Activated naive CD8-positive, alpha-beta T cell treated with anti-CD3 and anti-CD28 coated beads for 36 hours (primary cell): ENCODE measurements at regions not wholly inside any gene's neighbourhood (a gene's known extent, or its start where the extent isn't known, plus 50 kb on each side); places are given as distances from the start of the nearest gene placed in this dataset.
"Not testable (repeated sequence)": the region's sequence is repeated elsewhere in the genome, so short reads cannot be mapped to it uniquely, and the experiment has no call there.

Experiments used
- DNase-seq: peaks from one replicate; pipeline ENCODE4 v3.0.0; 2021
- H3K27ac Mint-ChIP-seq: one replicate; pipeline ENCODE4 v1.8.0; 2022; ENCODE audit warnings: mild to moderate bottlenecking, moderate library complexity, mixed read lengths
- H3K27me3 Mint-ChIP-seq: one replicate; pipeline ENCODE4 v1.8.0; 2022; ENCODE audit warnings: mild to moderate bottlenecking, mixed read lengths
- H3K36me3 Mint-ChIP-seq: one replicate; pipeline ENCODE4 v1.8.0; 2021; ENCODE audit warnings: mild to moderate bottlenecking, mixed read lengths
- H3K4me1 Mint-ChIP-seq: one replicate; pipeline ENCODE4 v1.8.0; 2021; ENCODE audit warnings: mixed read lengths
- H3K4me3 Mint-ChIP-seq: one replicate; pipeline ENCODE4 v1.8.0; 2022; ENCODE audit warnings: mild to moderate bottlenecking, moderate library complexity, mixed read lengths
- H3K9me3 Mint-ChIP-seq: one replicate; pipeline ENCODE4 v1.8.0; 2022; ENCODE audit warnings: mixed read lengths

DNA sequence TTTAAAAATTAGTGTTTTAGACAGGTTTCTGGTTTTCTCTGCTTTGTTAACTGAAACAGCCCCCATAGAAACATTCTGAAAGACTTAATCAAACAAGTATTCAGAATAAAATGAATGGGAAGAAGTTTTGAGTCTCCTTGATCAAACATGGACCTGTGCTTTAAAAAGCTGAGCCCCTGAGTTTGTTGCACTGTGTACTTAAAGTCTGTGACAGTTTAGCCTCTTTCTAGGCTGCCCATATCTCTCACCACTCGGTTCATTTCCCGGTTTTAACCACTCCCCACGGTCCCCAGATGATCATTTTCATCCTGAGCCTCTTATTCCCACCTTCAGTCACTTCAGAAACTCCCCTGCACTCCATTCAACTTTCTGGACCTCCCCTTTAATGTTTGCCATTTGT, 215.9 kb upstream of the DMRT1 start:
- Mint-ChIP-seq H3K36me3 (no peaks in the 10 kb centered on the region), H3K4me1 (no peaks in the 10 kb centered on the region), H3K27me3 (no peaks in the 10 kb centered on the region), H3K9me3 (no peaks in the 10 kb centered on the region), H3K27ac (no peak overlapping the region), H3K4me3 (no peak overlapping the region)
- no peak for DNase-seq

DNA sequence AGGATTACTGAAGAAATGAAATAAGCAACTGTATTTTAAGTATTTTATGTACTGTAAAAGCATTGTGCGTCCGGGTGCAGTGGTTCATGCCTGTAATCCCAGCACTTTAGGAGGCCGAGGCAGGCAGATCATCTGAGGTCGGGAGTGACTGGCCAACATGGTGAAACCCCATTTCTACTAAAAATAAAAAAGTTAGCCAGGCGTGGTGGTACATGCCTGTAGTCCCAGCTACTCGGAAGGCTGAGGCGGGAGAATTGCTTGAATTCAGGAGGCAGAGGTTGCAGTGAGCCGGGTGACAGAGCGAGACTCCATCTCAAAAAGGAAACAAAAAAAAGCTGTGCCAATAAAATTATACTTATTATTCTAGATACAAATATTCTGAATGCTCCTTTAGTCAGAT, 215.4 kb upstream of the DMRT1 start:
- H3K27ac Mint-ChIP-seq, H3K4me3 Mint-ChIP-seq, H3K4me1 Mint-ChIP-seq, H3K36me3 Mint-ChIP-seq, H3K27me3 Mint-ChIP-seq, DNase-seq, H3K9me3 Mint-ChIP-seq: not testable (repeated sequence)

DNA sequence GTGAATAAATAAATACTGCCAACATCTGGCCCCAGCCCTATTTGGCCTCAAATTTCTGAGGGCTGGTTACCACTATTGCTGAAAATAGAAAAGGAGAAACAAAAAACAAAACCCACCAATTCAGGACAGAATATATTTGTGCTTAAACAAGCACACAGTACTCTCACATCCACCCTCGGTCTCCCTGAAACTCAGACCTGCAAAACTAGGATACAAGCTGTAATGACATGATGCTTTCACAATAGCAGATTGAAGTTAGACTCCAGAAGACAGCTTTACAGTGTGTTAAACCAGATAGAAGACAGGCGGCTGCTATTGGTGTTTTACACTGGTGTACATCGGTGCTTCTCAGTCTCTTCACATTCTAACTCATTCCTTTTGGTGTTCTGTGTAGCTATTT, 214.9 kb upstream of the DMRT1 start:
- H3K27me3 Mint-ChIP-seq, result no peaks in the 10 kb centered on the region
- no peak overlapping the region for H3K27ac Mint-ChIP-seq
- no peaks in the 10 kb centered on the region for H3K36me3 Mint-ChIP-seq
- H3K9me3 Mint-ChIP-seq, result no peaks in the 10 kb centered on the region
- no peak for DNase-seq
- no peak overlapping the region for H3K4me3 Mint-ChIP-seq
- peaks cover 9% of the 10 kb centered on the region for H3K4me1 Mint-ChIP-seq

DNA sequence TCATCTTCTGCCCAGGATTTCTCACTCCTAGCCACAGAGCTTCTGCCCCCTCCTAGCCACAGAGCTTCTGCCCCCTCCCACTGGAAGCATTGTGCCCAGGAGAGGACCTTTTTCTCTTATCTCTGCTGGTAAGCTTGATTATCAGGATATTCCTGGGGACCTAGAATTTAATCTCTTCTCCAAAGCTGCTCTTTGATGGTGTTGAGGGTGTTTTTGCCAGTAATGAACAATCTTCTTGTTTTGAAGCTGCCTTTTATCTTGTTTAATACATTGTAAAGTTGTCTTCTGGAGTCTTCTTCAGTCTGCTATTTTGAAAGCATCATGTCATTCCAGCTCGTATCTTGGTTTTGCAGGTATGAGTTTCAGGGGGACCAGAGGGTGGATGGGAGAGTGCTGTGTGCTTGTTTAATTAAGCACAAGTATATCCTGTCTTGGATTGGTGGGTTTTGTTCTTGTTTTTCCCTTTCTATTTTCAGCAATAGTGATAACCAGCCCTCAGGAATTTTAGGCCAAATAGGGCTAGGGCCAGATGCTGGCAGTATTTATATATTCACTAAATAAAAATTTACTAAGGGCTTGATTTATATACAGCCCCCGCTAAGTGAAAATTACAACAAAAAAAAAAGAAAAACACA, 214.0 kb upstream of the DMRT1 start:
- Mint-ChIP-seq H3K36me3 (no peaks in the 10 kb centered on the region), H3K27me3 (no peaks in the 10 kb centered on the region), H3K4me3 (no peak overlapping the region), H3K4me1 (peaks cover 13% of the 10 kb centered on the region), H3K27ac (no peak overlapping the region), H3K9me3 (no peaks in the 10 kb centered on the region)
- DNase-seq, result no peak

DNA sequence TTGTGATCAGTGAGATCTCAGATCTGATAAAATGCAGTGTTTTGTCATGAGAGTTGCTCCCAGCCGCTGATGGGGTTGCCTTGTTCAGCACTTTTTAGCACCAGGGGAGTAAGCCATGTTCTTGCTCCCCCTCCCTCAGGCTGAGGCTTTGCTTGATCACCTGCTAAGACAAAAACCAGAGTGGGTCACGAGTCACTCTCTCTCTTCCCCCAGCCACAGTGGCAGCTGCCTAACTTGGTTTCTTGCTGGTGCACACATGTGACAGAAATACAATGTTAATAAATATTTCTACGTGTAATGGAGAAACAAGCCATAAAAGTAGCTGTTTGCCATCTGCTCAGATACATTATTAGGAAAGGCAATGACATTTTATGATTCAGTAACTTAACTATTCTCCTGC, 212.4 kb upstream of the DMRT1 start:
- DNase-seq, result no peak
- Mint-ChIP-seq H3K9me3 (no peaks in the 10 kb centered on the region), H3K27me3 (no peaks in the 10 kb centered on the region), H3K27ac (no peak overlapping the region), H3K4me1 (peaks cover 13% of the 10 kb centered on the region), H3K4me3 (no peak overlapping the region), H3K36me3 (no peaks in the 10 kb centered on the region)

DNA sequence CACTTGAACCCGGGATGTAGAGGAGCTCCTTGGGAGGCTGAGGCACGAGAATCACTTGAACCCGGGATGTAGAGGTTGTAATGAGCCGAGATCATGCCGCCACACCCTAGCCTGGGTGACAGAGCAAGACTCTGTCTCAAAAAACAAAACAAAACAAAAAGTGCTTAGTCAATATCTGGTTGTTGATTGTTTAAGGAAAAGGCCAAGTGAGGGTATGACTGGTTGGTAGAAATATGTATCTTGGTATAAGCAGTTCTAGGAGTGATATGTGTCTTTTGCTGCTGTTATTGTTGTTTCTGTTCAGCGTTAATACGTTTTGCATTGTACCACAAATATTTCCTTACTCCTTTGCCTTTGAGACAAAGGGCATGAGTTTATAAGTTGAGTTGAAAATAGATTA, 210.7 kb upstream of the DMRT1 start:
- no peak for DNase-seq
- Mint-ChIP-seq H3K9me3 (no peaks in the 10 kb centered on the region), H3K36me3 (no peaks in the 10 kb centered on the region), H3K4me3 (no peak overlapping the region), H3K27me3 (no peaks in the 10 kb centered on the region), H3K4me1 (peaks cover 13% of the 10 kb centered on the region), H3K27ac (no peak overlapping the region)

DNA sequence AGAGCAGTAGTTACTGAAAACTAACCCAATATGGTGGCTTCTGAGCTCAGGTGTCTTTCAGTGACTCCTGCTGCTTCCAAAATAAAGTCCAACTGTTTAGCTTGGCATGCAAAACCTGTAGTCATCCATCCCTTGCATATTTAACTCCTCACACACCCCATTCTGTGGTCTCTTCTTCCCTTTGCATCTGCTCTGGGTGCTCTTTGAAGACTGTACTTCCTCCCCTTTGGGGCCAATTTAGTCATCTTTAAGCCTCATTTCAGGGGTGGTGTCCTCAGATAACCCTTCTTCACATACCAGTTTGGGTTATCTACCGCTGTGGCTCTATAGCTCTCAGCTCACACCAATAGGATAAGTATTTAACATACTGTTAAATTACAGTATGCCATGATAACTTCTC, 209.9 kb upstream of the DMRT1 start:
- Mint-ChIP-seq H3K36me3 (no peaks in the 10 kb centered on the region), H3K4me1 (peaks cover 13% of the 10 kb centered on the region), H3K9me3 (no peaks in the 10 kb centered on the region), H3K27me3 (no peaks in the 10 kb centered on the region), H3K4me3 (no peak overlapping the region), H3K27ac (no peak overlapping the region)
- no peak for DNase-seq

DNA sequence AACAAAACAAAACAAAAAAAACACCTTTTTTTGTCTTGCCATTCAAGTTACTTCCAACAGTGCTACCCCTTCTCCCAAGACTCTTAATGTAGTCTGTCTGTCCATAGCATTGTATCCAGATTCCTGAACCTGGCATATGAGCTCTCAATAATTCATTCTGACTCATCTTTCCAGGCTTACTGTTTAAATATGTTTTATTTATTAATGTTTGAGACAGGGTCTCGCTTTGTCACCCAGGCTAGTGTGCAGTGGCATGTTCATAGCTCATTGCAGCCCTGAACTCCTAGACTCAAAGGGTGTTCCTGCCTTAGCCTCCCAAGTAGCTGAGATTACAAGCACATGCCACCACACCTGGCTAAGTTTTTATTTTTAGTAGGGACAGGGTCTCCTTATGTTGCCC, 208.0 kb upstream of the DMRT1 start:
- Mint-ChIP-seq H3K27ac (no peak overlapping the region), H3K4me1 (peaks cover 13% of the 10 kb centered on the region), H3K27me3 (no peaks in the 10 kb centered on the region), H3K9me3 (no peaks in the 10 kb centered on the region), H3K36me3 (no peaks in the 10 kb centered on the region), H3K4me3 (no peak overlapping the region)
- no peak for DNase-seq

DNA sequence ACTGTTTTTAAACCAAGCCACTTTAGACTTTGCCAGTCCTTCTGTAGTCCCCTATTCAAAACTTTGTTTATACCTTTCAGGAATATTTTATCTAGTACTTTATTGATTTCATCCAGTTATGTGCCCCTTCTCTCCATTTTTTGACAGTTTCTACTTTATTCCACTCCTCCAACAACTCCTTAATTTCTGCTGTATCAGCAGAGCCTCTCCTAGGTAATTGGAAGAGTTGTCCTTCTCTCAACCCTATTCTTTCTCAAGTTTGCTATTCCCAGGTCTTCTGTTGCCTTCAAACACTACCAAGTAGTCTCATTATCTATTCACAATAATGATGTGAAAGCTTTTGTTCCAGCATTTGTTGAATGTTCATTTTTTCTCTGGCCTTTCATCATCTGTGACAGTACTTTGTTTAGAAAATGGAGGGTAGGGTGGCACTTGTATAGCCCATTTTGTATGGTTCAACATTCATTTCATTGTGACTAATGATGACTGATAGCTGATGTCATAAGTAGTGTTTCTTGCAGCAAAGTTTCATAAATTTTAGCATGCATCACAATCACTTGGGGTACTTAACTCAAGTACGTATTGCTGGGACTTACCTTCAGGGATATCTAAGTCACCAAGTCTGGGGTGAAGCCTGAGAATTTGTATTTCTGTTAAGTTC, 204.4 kb upstream of the DMRT1 start:
- no peak overlapping the region for H3K27ac Mint-ChIP-seq
- H3K4me1 Mint-ChIP-seq, result peaks cover 6% of the 10 kb centered on the region
- H3K27me3 Mint-ChIP-seq, result no peaks in the 10 kb centered on the region
- H3K9me3 Mint-ChIP-seq, result no peaks in the 10 kb centered on the region
- no peaks in the 10 kb centered on the region for H3K36me3 Mint-ChIP-seq
- H3K4me3 Mint-ChIP-seq, result no peak overlapping the region
- no peak for DNase-seq

DNA sequence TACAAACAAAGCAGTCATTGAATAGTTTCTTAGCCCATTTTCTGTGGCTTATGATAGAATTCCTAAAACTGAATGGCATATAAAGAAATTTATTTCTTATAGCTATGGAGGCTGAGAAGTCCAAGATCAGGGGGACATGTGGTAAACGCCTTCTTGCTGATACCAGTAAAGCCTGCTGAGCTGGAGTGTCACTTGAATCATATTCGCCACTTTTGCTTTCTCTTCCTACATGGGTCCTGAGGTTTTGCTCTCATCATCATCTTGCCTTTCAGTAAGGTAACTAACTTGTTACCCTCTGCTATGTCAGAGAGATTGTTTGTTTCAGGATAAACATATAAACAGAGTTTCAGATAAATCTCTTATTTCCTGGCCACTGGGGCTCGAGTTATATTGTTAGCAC, 203.3 kb upstream of the DMRT1 start:
- no peak overlapping the region for H3K4me3 Mint-ChIP-seq
- H3K9me3 Mint-ChIP-seq, result no peaks in the 10 kb centered on the region
- H3K36me3 Mint-ChIP-seq, result no peaks in the 10 kb centered on the region
- no peak for DNase-seq
- no peak overlapping the region for H3K27ac Mint-ChIP-seq
- peaks cover 12% of the 10 kb centered on the region for H3K4me1 Mint-ChIP-seq
- no peaks in the 10 kb centered on the region for H3K27me3 Mint-ChIP-seq

DNA sequence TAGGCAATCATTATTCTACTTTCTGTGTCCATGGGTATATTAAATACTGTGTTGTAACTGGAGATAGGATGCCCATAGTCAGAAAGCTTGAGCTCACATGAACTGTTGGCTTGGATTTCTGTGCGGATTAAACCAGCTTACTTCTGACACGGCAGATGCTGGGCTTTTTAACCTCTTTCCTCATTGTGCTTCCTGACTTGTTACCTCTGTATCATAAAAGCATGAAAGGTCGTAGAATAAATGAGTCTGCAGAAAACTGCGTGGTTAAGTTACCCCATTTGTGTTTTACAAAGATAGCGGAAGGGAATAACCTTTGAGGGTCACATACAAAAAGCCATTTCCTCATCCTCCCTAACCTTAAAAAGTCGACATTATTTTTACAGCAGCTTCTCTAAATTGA, 199.5 kb upstream of the DMRT1 start:
- no peaks in the 10 kb centered on the region for H3K9me3 Mint-ChIP-seq
- peak overlapping the region; percentile 58 for H3K27ac Mint-ChIP-seq
- no peak overlapping the region for H3K4me3 Mint-ChIP-seq
- peaks cover 12% of the 10 kb centered on the region for H3K4me1 Mint-ChIP-seq
- no peaks in the 10 kb centered on the region for H3K27me3 Mint-ChIP-seq
- no peaks in the 10 kb centered on the region for H3K36me3 Mint-ChIP-seq
- DNase-seq, result no peak

DNA sequence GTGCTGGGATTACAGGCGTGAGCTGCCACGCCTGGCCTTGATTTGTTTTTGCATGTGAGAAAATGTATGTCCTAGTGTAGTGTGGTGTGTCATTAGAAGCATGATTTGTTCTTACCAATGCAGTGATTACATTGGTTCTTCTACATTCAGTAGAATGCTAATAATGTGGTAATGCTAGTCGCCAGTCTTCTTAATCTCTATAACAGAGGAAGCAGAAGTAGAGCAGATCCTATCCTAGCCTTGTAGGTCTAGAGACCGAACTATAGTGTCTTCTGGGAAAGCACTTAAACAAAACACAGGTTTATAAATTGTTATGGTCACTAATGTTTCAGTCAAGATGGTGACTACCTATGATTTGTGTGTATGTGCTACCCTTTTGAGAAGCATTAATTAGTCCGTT, 197.5 kb upstream of the DMRT1 start:
- H3K27me3 Mint-ChIP-seq, result no peaks in the 10 kb centered on the region
- H3K36me3 Mint-ChIP-seq, result no peaks in the 10 kb centered on the region
- H3K27ac Mint-ChIP-seq, result no peak overlapping the region
- peaks cover 12% of the 10 kb centered on the region for H3K4me1 Mint-ChIP-seq
- no peak overlapping the region for H3K4me3 Mint-ChIP-seq
- no peaks in the 10 kb centered on the region for H3K9me3 Mint-ChIP-seq
- DNase-seq, result no peak

DNA sequence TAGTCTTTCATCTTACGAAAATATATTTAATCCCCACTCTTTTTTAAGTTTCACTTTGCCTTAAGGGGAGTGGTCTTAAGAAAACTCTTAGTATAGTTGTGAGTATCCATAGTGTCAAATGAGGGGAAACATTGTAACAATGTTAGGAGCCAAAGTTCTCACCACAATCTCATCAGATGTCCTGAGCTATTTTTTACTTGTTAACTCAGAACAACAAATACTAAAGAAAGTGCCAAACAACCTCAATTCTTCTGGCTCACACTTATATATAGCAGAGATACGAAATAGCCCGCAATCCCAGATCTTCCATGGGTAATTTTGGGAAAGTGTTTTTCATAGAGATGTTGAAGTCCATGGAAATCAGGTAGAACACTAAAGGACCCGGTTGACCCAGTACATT, 194.0 kb upstream of the DMRT1 start:
- no peaks in the 10 kb centered on the region for H3K9me3 Mint-ChIP-seq
- DNase-seq, result no peak
- H3K36me3 Mint-ChIP-seq, result no peaks in the 10 kb centered on the region
- no peak overlapping the region for H3K27ac Mint-ChIP-seq
- no peaks in the 10 kb centered on the region for H3K27me3 Mint-ChIP-seq
- peaks cover 16% of the 10 kb centered on the region for H3K4me1 Mint-ChIP-seq
- no peak overlapping the region for H3K4me3 Mint-ChIP-seq

DNA sequence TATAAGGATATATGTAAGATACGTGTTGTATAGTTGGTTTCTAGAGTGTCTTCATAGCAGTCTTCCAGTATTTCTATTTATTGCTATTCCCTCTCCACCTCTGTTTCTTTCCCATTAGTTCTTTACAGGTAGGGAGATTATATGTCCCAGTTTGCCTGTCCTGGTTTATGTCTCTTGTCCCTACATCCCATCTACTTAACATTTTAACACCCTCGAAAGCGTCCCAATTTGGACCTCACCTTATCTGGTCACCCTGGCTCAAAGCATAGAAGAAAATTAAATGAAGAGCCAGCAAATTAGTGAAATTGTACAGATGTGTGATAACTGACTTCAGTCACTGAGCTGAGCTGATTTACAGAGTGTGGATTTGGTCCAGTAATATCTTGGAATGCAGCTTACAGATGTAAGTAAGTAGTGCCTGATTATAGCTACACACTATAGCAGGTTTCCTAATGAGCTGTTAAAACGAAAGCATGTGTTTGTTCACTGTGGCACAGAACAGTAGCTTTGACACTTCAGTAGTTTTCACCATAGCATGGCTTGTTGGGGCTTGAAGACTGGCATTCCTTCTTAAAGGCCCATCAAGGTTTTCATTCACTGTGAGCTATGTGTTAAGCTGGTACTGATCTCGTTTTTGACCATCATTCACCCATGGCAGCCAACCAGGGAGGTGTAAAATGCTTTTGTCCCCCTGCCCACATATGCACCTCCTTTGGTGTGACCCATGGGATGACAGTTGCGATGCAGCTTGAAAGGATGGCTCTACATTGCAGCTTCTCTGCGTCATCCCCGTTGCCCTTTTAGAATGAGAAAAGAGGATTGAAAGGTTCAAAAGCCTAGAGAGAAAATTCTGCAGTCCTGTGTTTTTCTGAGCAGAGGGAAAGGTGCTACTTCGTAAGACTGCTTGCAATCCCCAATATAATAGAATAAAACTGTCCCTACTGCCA, 192.1 kb upstream of the DMRT1 start:
- H3K27ac Mint-ChIP-seq, result no peak overlapping the region
- no peaks in the 10 kb centered on the region for H3K9me3 Mint-ChIP-seq
- no peaks in the 10 kb centered on the region for H3K36me3 Mint-ChIP-seq
- no peaks in the 10 kb centered on the region for H3K27me3 Mint-ChIP-seq
- no peak overlapping the region for H3K4me3 Mint-ChIP-seq
- no peak for DNase-seq
- H3K4me1 Mint-ChIP-seq, result peaks cover 20% of the 10 kb centered on the region

DNA sequence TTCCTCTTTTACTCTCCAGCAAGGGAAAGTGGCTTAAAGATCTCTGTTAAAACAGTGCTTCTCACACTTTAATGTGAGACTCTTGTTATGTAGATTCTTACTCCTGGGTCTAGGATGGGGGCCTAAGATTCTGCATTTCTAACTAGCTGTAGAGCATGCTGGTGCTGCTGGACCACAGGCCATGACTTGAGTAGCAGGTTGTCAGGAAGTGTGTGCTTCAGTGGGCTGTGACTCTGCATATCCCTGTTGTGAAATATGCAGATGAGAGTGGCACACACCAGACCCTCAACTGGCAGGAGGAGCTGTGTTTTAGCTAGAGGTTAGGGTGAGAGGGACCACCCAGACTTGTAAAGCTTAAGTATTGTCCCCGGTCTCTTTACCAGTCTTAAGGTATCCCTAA, 191.1 kb upstream of the DMRT1 start:
- Mint-ChIP-seq H3K9me3 (no peaks in the 10 kb centered on the region), H3K4me3 (peak overlapping the region; percentile 57), H3K4me1 (peaks cover 20% of the 10 kb centered on the region), H3K36me3 (no peaks in the 10 kb centered on the region), H3K27ac (peak overlapping the region; percentile 78), H3K27me3 (no peaks in the 10 kb centered on the region)
- peak; percentile 9 for DNase-seq
